ENCODE measurements at regions not wholly inside any gene's neighbourhood (a gene's known extent, or its start where the extent isn't known, plus 50 kb on each side); places are given as distances from the start of the nearest gene placed in this dataset.

DNA sequence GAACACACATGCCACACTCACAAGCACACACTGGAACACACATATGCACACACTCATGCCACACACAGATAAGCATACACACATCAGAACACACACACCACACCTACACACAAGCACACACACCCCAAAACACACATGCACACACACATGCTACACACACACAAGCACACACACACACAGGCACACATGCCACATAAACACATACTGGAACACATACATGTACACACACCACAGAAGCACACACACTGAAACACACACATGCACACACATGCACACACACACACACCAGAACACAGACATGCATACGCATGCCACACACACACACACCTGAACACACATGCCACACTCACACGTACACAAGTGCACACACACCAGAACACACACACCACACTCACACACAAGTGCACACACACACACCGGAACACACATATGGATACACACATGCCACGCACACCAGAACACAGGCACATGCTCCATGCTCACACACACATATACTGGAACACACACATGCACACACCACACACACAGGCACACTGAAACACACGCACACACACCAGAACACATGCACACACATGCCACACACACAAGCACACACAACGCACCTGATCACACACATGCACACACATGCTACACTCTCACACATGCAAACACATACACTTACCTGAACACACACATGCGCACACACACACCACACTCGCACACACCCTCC, 78.0 kb upstream of the IRX4 start:
- TF ChIP-seq POLR2A (IDR thresholded peaks at IDR 0.05; ENCODE audit: low read length) = no peak
- TF ChIP-seq GATA1 (IDR thresholded peaks at IDR 0.05; ENCODE audit: low read depth, low read length) = no peak
